Skeletal muscle satellite cell (primary cell): ENCODE measurements at regions not wholly inside any gene's neighbourhood (a gene's known extent, or its start where the extent isn't known, plus 50 kb on each side); places are given as distances from the start of the nearest gene placed in this dataset.
"Not testable (repeated sequence)": the region's sequence is repeated elsewhere in the genome, so short reads cannot be mapped to it uniquely, and the experiment has no call there.

Experiments
- H3K27me3 ChIP-seq: 2 replicates; pipeline ENCODE4 v1.7.0; 2013; ENCODE audit warnings: low read length; ENCODE audit not compliant: control insufficient read depth, insufficient read depth
- H3K36me3 ChIP-seq: 2 replicates; pipeline ENCODE4 v1.7.0; 2013; ENCODE audit warnings: mild to moderate bottlenecking, control low read depth, low read length; ENCODE audit not compliant: insufficient read depth
- H3K4me1 ChIP-seq: 2 replicates; pipeline ENCODE4 v1.7.0; 2013; ENCODE audit warnings: low read length; ENCODE audit not compliant: control insufficient read depth, insufficient read depth
- H3K4me2 ChIP-seq: 2 replicates; pipeline ENCODE4 v1.7.0; 2013; ENCODE audit warnings: mild to moderate bottlenecking, low read length
- H3K4me3 ChIP-seq: 2 replicates; pipeline ENCODE4 v1.7.0; 2013; ENCODE audit warnings: low read length
- H3K9ac ChIP-seq: 2 replicates; pipeline ENCODE4 v1.7.0; 2013; ENCODE audit warnings: mild to moderate bottlenecking, low read depth, low read length, moderate library complexity
- H3K9me3 ChIP-seq: replicated peaks from 2 replicates; pipeline ENCODE4 v1.7.0; 2013; ENCODE audit warnings: mild to moderate bottlenecking, control low read depth, low read length

GRCh38 chr2:36302911-36303310, 52.7 kb upstream of the CRIM1 start:
- H3K9me3 ChIP-seq = no peaks in the 10 kb centered on the region
- no peak overlapping the region for H3K4me3 ChIP-seq
- H3K36me3 ChIP-seq = no peaks in the 10 kb centered on the region
- H3K9ac ChIP-seq = no peak overlapping the region
- peaks cover 26% of the 10 kb centered on the region for H3K27me3 ChIP-seq
- H3K4me2 ChIP-seq = no peak overlapping the region
- no peaks in the 10 kb centered on the region for H3K4me1 ChIP-seq

- Histone ChIP-seq H3K4me2 (no peak overlapping the region), H3K9me3 (no peaks in the 10 kb centered on the region), H3K4me3 (no peak overlapping the region), H3K9ac (no peak overlapping the region), H3K27me3 (peaks cover 28% of the 10 kb centered on the region), H3K36me3 (no peaks in the 10 kb centered on the region), H3K4me1 (no peaks in the 10 kb centered on the region)
Observed at GRCh38 chr2:36301843-36302242, 53.7 kb upstream of the CRIM1 start.

- no peak overlapping the region for H3K4me2 ChIP-seq
- no peaks in the 10 kb centered on the region for H3K9me3 ChIP-seq
- H3K4me3 ChIP-seq = no peak overlapping the region
- H3K36me3 ChIP-seq = no peaks in the 10 kb centered on the region
- peaks cover 22% of the 10 kb centered on the region for H3K27me3 ChIP-seq
- no peaks in the 10 kb centered on the region for H3K4me1 ChIP-seq
- no peak overlapping the region for H3K9ac ChIP-seq
Observed at GRCh38 chr2:36300697-36301096, 54.9 kb upstream of the CRIM1 start.

- Histone ChIP-seq H3K36me3 (no peaks in the 10 kb centered on the region), H3K9me3 (no peaks in the 10 kb centered on the region), H3K4me3 (no peak overlapping the region), H3K27me3 (peaks cover 10% of the 10 kb centered on the region), H3K4me1 (no peaks in the 10 kb centered on the region), H3K4me2 (no peak overlapping the region), H3K9ac (no peak overlapping the region)
Observed at GRCh38 chr2:36296798-36297197, 58.8 kb upstream of the CRIM1 start.

- H3K9me3 ChIP-seq = no peaks in the 10 kb centered on the region
- H3K4me2 ChIP-seq = no peak overlapping the region
- H3K4me3 ChIP-seq = no peak overlapping the region
- no peaks in the 10 kb centered on the region for H3K36me3 ChIP-seq
- H3K9ac ChIP-seq = no peak overlapping the region
- no peaks in the 10 kb centered on the region for H3K4me1 ChIP-seq
- peaks cover 10% of the 10 kb centered on the region for H3K27me3 ChIP-seq
Observed at GRCh38 chr2:36294316-36294721, 61.3 kb upstream of the CRIM1 start.

- H3K27me3 ChIP-seq = peaks cover 3% of the 10 kb centered on the region
- no peaks in the 10 kb centered on the region for H3K36me3 ChIP-seq
- H3K9ac ChIP-seq = no peak overlapping the region
- H3K9me3 ChIP-seq = no peaks in the 10 kb centered on the region
- H3K4me2 ChIP-seq = no peak overlapping the region
- H3K4me1 ChIP-seq = no peaks in the 10 kb centered on the region
- no peak overlapping the region for H3K4me3 ChIP-seq
Observed at GRCh38 chr2:36290306-36290856, 65.2 kb upstream of the CRIM1 start.

GRCh38 chr2:36289731-36290130, 65.8 kb upstream of the CRIM1 start:
- Histone ChIP-seq H3K4me3 (no peak overlapping the region), H3K27me3 (peaks cover 3% of the 10 kb centered on the region), H3K4me1 (no peaks in the 10 kb centered on the region), H3K9ac (no peak overlapping the region), H3K36me3 (no peaks in the 10 kb centered on the region), H3K9me3 (no peaks in the 10 kb centered on the region), H3K4me2 (no peak overlapping the region)

- Histone ChIP-seq H3K4me1 (no peaks in the 10 kb centered on the region), H3K4me2 (no peak overlapping the region), H3K9ac (no peak overlapping the region), H3K36me3 (no peaks in the 10 kb centered on the region), H3K4me3 (no peak overlapping the region), H3K27me3 (peaks cover 3% of the 10 kb centered on the region), H3K9me3 (no peaks in the 10 kb centered on the region)
Observed at GRCh38 chr2:36287363-36288275, 68.0 kb upstream of the CRIM1 start.

- H3K9me3 ChIP-seq, H3K9ac ChIP-seq, H3K36me3 ChIP-seq, H3K4me3 ChIP-seq, H3K4me2 ChIP-seq, H3K4me1 ChIP-seq, H3K27me3 ChIP-seq: not testable (repeated sequence)
Observed at GRCh38 chr2:36279506-36279905, 76.1 kb upstream of the CRIM1 start.

- H3K4me3 ChIP-seq = no peak overlapping the region
- no peak overlapping the region for H3K4me2 ChIP-seq
- H3K9me3 ChIP-seq = no peaks in the 10 kb centered on the region
- no peak overlapping the region for H3K9ac ChIP-seq
- no peaks in the 10 kb centered on the region for H3K36me3 ChIP-seq
- no peaks in the 10 kb centered on the region for H3K4me1 ChIP-seq
- H3K27me3 ChIP-seq = no peaks in the 10 kb centered on the region
Observed at GRCh38 chr2:36277881-36278523, 77.6 kb upstream of the CRIM1 start.

- no peaks in the 10 kb centered on the region for H3K36me3 ChIP-seq
- no peak overlapping the region for H3K4me3 ChIP-seq
- no peaks in the 10 kb centered on the region for H3K27me3 ChIP-seq
- no peak overlapping the region for H3K4me2 ChIP-seq
- no peaks in the 10 kb centered on the region for H3K4me1 ChIP-seq
- no peak overlapping the region for H3K9ac ChIP-seq
- no peaks in the 10 kb centered on the region for H3K9me3 ChIP-seq
Observed at GRCh38 chr2:36277146-36277808, 78.3 kb upstream of the CRIM1 start.
